ENCODE measurements at regions not wholly inside any gene's neighbourhood (a gene's known extent, or its start where the extent isn't known, plus 50 kb on each side); places are given as distances from the start of the nearest gene placed in this dataset.

- H3K4me3 ChIP-seq (ENCODE audit: low read depth, low read length) = no peak overlapping the region
- TF ChIP-seq, protein P1, sequence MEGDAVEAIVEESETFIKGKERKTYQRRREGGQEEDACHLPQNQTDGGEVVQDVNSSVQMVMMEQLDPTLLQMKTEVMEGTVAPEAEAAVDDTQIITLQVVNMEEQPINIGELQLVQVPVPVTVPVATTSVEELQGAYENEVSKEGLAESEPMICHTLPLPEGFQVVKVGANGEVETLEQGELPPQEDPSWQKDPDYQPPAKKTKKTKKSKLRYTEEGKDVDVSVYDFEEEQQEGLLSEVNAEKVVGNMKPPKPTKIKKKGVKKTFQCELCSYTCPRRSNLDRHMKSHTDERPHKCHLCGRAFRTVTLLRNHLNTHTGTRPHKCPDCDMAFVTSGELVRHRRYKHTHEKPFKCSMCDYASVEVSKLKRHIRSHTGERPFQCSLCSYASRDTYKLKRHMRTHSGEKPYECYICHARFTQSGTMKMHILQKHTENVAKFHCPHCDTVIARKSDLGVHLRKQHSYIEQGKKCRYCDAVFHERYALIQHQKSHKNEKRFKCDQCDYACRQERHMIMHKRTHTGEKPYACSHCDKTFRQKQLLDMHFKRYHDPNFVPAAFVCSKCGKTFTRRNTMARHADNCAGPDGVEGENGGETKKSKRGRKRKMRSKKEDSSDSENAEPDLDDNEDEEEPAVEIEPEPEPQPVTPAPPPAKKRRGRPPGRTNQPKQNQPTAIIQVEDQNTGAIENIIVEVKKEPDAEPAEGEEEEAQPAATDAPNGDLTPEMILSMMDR (IDR thresholded peaks at IDR 0.05; ENCODE audit: insufficient read depth, low read depth, low read length) = no peak
- DNase-seq (ENCODE audit: low read depth) = no peak
These were observed 323.1 kb downstream of the GBA3 start for GRCh38 chr4:23015821-23016220.

DNA sequence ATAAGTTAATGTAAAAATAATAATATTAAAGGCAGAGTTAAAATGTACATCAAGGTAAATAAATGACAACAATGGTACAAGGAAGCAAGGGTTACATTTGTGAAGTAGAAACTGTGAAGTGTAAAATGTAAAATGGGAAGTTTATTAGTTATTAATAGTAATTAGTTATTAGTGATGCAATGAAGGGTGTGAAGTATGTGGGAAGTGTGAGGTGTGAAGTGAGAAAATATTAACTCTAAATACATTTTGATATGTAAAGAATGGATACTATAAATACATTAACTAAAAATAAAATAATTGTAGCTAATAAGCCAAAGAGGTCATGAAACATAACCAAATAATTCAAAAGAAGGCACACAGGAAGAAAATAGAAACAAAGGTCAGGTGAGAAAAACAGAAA is 316.4 kb downstream of the GBA3 start:
- no peak for DNase-seq (ENCODE audit: low read depth)
- TF ChIP-seq, protein P1 (IDR thresholded peaks at IDR 0.05; ENCODE audit: insufficient read depth, low read depth, low read length) = no peak
- no peak overlapping the region for H3K4me3 ChIP-seq (ENCODE audit: low read depth, low read length)

- H3K4me3 ChIP-seq (ENCODE audit: low read depth, low read length) = no peak overlapping the region
- DNase-seq (ENCODE audit: low read depth) = peak; percentile 34
- TF ChIP-seq, protein P1 (IDR thresholded peaks at IDR 0.05; ENCODE audit: insufficient read depth, low read depth, low read length) = no peak
These were observed 314.0 kb downstream of the GBA3 start for GRCh38 chr4:23006756-23007155.

DNA sequence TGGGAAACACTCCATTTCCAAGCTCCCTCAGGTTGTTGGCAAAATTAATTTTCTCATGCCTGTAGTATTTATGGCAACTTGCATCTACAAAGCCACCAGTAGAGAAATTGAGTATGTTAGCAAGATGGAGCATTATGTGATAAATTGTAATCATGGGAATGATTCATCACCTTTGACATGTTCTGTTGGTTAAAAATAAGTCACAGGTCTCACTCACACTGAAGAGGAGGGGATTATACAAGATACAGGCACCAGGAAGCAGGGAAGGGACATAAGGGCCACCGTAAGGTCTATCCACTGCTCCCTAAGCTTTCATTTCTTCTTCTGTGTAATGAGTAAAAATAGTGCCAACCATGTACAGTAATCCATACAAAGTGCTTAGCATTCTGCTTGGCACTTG is 313.0 kb downstream of the GBA3 start:
- TF ChIP-seq, protein P1 (IDR thresholded peaks at IDR 0.05; ENCODE audit: insufficient read depth, low read depth, low read length) = no peak
- DNase-seq (ENCODE audit: low read depth) = no peak
- H3K4me3 ChIP-seq (ENCODE audit: low read depth, low read length) = no peak overlapping the region

DNA sequence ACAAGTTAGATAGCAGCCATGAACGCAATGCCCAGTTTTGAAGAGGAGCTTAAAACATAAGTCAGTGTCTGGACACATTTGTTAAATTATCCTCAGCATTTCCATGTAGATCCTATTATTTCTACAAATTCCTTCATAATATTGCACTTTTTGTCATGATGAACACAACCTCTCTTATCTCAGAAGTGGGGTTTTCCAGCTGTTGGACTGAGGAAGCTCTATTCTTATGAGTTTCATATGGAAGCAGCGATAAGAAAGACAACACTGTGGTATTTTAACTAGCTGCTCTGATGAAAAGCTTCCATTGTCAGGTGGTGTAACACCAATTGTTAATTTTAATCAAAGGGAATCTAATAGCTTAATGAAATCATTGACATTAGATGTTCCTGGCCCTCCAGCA is 308.7 kb downstream of the GBA3 start:
- DNase-seq (ENCODE audit: low read depth) = no peak
- no peak overlapping the region for H3K4me3 ChIP-seq (ENCODE audit: low read depth, low read length)
- TF ChIP-seq, protein P1 (IDR thresholded peaks at IDR 0.05; ENCODE audit: insufficient read depth, low read depth, low read length) = no peak

GRCh38 chr4:22999419-22999818 is 306.7 kb downstream of the GBA3 start:
- no peak overlapping the region for H3K4me3 ChIP-seq (ENCODE audit: low read depth, low read length)
- TF ChIP-seq, protein P1 (IDR thresholded peaks at IDR 0.05; ENCODE audit: insufficient read depth, low read depth, low read length) = peak; percentile 9
- DNase-seq (ENCODE audit: low read depth) = no peak

All from fibroblast of villous mesenchyme (primary cell).